HFFc6 (cell line): ENCODE measurements at regions not wholly inside any gene's neighbourhood (a gene's known extent, or its start where the extent isn't known, plus 50 kb on each side); places are given as distances from the start of the nearest gene placed in this dataset.

Source experiments
- DNase-seq: peaks from one replicate; pipeline ENCODE4 v3.0.0-alpha.2; 2018
- H3K27ac Mint-ChIP-seq: 2 replicates; pipeline ENCODE4 v1.8.0; 2020; ENCODE audit warnings: mild to moderate bottlenecking, mixed read lengths
- H3K27me3 Mint-ChIP-seq: 2 replicates; pipeline ENCODE4 v1.8.0; 2021; ENCODE audit warnings: mild to moderate bottlenecking, moderate library complexity, mixed read lengths; ENCODE audit not compliant: insufficient read depth
- H3K36me3 Mint-ChIP-seq: 2 replicates; pipeline ENCODE4 v1.8.0; 2021; ENCODE audit warnings: low read depth, mixed read lengths
- H3K4me1 Mint-ChIP-seq: 2 replicates; pipeline ENCODE4 v1.8.0; 2020; ENCODE audit warnings: low read depth, mixed read lengths
- H3K4me3 Mint-ChIP-seq: 2 replicates; pipeline ENCODE4 v1.8.0; 2020; ENCODE audit warnings: mild to moderate bottlenecking, moderate library complexity, mixed read lengths
- H3K9me3 Mint-ChIP-seq: 2 replicates; pipeline ENCODE4 v1.8.0; 2020; ENCODE audit warnings: mild to moderate bottlenecking, mixed read lengths
- CTCF ChIP-seq: fragments of 200-600 bp; sonication (generic); IDR thresholded peaks from 2 replicates; pipeline ENCODE4 v1.5.0; 2021; ENCODE audit warnings: antibody characterized with exemption, mild to moderate bottlenecking

- no peaks in the 10 kb centered on the region for H3K36me3 Mint-ChIP-seq
- DNase-seq: no peak
- H3K27ac Mint-ChIP-seq: no peak overlapping the region
- H3K4me3 Mint-ChIP-seq: no peak overlapping the region
- no peak for TF ChIP-seq CTCF
- H3K27me3 Mint-ChIP-seq: peaks cover 3% of the 10 kb centered on the region; the same call in 1 of the 2 replicates
- H3K9me3 Mint-ChIP-seq: no peaks in the 10 kb centered on the region
- peaks cover 6% of the 10 kb centered on the region for H3K4me1 Mint-ChIP-seq
Measured at GRCh38 chr4:112759313-112759712, 122.4 kb downstream of the LARP7 start.

GRCh38 chr4:112765317-112765974, 128.5 kb downstream of the LARP7 start:
- no peaks in the 10 kb centered on the region for H3K36me3 Mint-ChIP-seq
- H3K27me3 Mint-ChIP-seq: peaks cover 2% of the 10 kb centered on the region
- peaks cover 6% of the 10 kb centered on the region for H3K4me1 Mint-ChIP-seq
- no peak overlapping the region for H3K27ac Mint-ChIP-seq
- DNase-seq: peak; percentile 3
- TF ChIP-seq CTCF: peak; percentile 76
- H3K9me3 Mint-ChIP-seq: no peaks in the 10 kb centered on the region
- H3K4me3 Mint-ChIP-seq: no peak overlapping the region

- peak; percentile 34 for DNase-seq
- peak; percentile 71 for TF ChIP-seq CTCF
- Mint-ChIP-seq H3K4me3 (no peak overlapping the region), H3K27ac (no peak overlapping the region), H3K4me1 (peaks cover 6% of the 10 kb centered on the region), H3K9me3 (no peaks in the 10 kb centered on the region), H3K36me3 (no peaks in the 10 kb centered on the region), H3K27me3 (peaks cover 2% of the 10 kb centered on the region)
Measured at GRCh38 chr4:112766422-112766821, 129.5 kb downstream of the LARP7 start.

- H3K4me1 Mint-ChIP-seq: peaks cover 6% of the 10 kb centered on the region
- DNase-seq: no peak
- H3K4me3 Mint-ChIP-seq: no peak overlapping the region
- no peaks in the 10 kb centered on the region for H3K36me3 Mint-ChIP-seq
- no peak overlapping the region for H3K27ac Mint-ChIP-seq
- H3K27me3 Mint-ChIP-seq: peaks cover 2% of the 10 kb centered on the region
- TF ChIP-seq CTCF: no peak
- no peaks in the 10 kb centered on the region for H3K9me3 Mint-ChIP-seq
Measured at GRCh38 chr4:112767386-112767785, 130.4 kb downstream of the LARP7 start.

GRCh38 chr4:112770114-112770513, 133.2 kb downstream of the LARP7 start:
- Mint-ChIP-seq H3K4me1 (no peaks in the 10 kb centered on the region), H3K27ac (no peak overlapping the region), H3K4me3 (no peak overlapping the region), H3K9me3 (no peaks in the 10 kb centered on the region), H3K27me3 (peaks cover 2% of the 10 kb centered on the region), H3K36me3 (no peaks in the 10 kb centered on the region)
- no peak for DNase-seq
- TF ChIP-seq CTCF: no peak

GRCh38 chr4:112775801-112776200, 138.9 kb downstream of the LARP7 start:
- no peak overlapping the region for H3K4me3 Mint-ChIP-seq
- no peaks in the 10 kb centered on the region for H3K36me3 Mint-ChIP-seq
- H3K4me1 Mint-ChIP-seq: no peaks in the 10 kb centered on the region
- DNase-seq: no peak
- H3K27me3 Mint-ChIP-seq: no peaks in the 10 kb centered on the region
- no peaks in the 10 kb centered on the region for H3K9me3 Mint-ChIP-seq
- no peak overlapping the region for H3K27ac Mint-ChIP-seq
- no peak for TF ChIP-seq CTCF
